DLD1 (cell line): ENCODE measurements at regions not wholly inside any gene's neighbourhood (a gene's known extent, or its start where the extent isn't known, plus 50 kb on each side); places are given as distances from the start of the nearest gene placed in this dataset.

Experiments
- in situ Hi-C: cut with HindIII; loops from 2 replicates; pipeline ENCODE4 v1.10.0; 2017; ENCODE audit warnings: low sequenced_read_pairs

DNA sequence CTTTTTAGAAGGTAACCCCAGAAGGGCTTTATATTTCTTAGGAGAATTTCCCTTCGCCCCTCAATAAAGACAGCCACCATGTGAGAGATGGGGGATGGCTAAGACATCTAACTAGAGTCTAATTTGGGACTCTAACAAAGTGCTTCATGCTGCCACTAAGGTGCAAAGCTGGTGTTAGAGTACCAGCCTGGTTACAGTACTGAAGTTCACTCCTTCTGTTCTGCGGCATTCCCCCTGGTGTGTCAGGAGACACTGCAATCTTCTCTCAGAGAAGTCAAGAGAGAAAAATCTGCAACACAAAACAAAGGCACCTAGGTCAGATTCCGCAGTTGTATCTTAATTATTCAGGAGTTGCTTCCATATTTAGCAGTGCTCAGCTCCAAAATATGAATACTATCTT is 603.0 kb upstream of the CADM1 start:
- in situ Hi-C loops, result no loop called here

DNA sequence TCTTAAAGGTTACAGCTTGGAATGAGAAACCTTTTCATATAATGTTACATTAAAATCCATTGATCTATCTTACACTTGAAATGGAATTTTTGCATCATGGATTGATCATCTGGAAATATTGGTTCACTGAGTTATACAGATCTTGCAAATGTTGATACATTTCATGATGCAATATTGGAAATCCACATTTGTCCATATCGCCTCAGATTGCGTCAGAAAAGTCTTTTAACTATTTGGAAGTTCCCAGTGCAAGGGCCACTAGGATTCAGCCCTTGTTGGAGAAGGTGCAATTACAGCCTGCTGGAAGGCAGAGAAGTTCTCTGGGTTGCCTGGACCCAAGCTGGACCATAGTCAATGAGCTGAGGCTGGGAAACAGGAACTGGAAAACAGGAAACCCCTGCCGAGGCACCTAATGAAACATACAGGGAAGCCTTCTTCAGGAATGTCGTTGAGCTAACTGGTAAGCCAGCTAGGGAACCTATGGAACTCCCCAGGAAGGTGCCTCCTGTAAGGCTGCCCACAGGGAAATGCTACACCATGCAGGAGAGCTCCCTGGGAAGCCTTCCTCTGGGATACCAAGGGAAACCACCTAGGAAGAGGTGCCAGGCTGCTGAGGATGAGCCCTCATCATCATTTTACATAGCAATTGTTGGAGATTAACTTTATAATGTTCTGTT is 600.4 kb upstream of the CADM1 start:
- in situ Hi-C loops, result no loop called here

DNA sequence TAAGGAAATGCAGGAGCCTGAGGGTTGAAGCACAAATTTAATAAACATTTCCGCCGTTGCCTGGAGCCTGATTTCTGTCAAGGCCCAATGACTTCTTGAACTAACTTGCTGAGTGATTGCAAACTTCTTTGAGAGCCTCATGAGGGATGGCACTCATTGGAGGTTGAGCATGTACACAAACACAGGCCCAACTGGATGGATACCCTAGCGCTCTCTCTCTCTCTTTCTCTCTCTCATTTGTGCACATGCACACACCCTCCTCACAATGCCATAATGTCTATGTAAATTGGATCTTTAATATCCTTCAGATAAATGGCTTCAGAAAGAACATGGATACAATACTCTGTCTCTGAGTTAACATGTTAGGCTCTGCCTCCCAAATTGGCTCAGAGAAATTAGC is 597.7 kb upstream of the CADM1 start:
- in situ Hi-C loops, result no loop called here

DNA sequence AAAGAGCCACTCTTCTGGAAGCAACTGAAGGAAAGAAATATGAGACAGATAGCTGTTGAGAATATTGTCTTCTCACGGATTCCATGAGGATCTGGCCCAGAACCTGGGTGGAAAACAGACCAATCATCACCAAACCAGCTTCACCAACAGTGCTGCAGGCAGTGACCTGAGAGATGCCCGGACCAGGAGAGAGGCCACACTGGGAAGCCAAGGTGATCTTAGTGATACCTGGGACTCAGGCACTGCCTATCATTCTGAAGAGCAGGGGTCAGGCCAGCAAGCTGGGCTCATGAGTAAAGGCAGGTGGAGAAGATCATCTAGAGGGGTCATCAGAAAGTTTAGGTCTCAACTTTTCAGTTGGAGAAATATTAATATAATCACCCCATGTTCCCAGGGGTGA is 595.8 kb upstream of the CADM1 start:
- in situ Hi-C loops, result no loop called here

DNA sequence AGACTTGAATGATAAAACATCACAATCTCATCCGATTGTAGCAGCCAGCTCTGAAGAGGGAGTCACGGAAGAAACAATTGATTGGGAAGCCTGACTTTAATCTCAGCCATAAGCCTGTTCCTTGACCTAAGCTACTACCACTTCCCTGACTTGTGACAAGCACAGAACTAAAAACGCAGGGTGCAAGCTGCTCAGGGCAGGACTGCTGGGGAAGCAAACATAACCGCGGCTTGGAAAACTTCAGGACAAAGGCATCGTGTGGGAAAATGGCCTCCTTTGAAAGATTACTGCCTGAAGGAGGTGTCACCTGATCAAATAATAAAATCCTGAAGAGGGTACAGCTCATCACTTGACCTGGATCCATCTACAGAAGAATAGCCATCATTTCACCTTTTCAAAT is 595.3 kb upstream of the CADM1 start:
- in situ Hi-C loops, result no loop called here

- in situ Hi-C loops, result no loop called here
Measured at GRCh38 chr11:116096272-116096995, 592.2 kb upstream of the CADM1 start.

DNA sequence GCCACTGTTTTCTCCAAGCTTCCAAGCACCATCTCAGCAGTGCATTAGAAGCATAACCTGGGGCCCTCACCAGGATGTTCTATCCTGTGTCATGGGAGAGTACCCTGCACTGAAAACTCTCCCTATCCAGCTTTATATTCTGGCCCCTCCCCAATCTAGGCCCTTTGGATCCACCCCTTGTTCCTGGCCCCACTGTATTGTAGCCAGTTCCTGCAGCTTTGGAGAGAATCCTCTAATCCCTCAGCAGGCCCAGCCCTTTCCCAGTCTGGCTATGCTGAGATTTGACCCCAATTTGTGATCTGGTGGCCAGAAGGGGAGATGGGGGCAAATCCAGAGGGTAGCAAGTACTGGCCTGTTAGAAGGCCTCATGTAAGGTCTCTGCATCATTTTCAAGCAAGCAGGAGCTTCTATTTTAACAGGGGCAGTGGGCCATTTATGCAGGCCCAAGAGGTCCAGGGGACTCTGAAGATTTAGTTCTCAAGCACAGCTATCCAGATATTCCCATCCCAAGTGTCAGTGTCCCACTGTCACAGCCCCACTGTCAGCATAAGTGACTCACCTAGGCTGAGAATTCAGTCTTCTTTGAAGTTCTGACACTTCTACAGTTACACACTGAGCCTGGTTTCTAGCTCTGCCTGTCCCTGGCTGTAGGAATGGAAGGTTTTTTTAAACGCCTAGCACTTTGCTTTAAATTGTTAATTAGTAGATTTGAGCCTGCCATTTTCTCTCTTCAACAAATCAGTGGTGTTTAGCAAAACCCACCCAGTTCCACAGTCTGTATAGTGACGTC is 589.5 kb upstream of the CADM1 start:
- in situ Hi-C loops, result no loop called here

DNA sequence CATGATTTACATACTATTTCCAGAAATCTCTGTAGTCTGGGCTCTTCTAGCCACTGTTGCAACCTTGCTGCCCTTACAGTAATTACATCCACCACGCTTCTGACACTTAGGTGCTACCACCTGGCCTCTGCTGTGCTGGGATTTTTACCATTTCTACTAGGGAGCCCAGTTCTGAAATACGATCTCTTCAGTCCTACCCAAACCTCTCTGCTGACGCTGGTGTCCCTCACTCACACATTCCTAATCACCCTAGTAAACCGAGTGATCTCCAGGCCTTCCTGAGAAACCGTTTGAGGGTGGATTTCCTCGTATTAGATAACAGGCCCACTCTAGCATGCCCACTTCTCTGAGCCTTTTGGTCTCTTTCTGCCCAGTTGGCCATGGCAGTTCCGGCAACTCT is 588.9 kb upstream of the CADM1 start:
- in situ Hi-C loops, result no loop called here

GRCh38 chr11:116086426-116086825 is 582.2 kb upstream of the CADM1 start:
- in situ Hi-C loops, result no loop called here

GRCh38 chr11:116085031-116085635 is 580.9 kb upstream of the CADM1 start:
- in situ Hi-C loops, result no loop called here

DNA sequence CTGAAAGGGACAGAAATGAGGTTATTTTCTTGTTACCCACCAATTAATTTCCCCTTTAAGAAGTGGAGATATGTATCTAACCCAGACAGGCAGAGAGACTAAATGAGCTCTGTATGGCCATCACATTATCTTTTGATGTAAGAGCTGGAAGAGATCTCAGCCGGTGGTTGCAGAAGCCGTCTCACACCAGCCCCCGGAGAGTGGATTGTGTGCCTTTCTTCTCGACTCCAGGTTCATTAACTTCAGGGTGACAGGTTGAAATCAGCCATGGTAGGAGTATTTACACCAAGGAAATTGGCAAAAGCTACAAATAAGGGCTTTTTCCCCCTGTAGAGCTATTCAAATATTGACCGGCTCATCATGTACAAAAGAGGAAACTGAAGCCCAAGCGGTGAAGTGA is 580.3 kb upstream of the CADM1 start:
- in situ Hi-C loops, result no loop called here

- in situ Hi-C loops, result no loop called here
Measured at GRCh38 chr11:116082256-116082655, 578.0 kb upstream of the CADM1 start.

DNA sequence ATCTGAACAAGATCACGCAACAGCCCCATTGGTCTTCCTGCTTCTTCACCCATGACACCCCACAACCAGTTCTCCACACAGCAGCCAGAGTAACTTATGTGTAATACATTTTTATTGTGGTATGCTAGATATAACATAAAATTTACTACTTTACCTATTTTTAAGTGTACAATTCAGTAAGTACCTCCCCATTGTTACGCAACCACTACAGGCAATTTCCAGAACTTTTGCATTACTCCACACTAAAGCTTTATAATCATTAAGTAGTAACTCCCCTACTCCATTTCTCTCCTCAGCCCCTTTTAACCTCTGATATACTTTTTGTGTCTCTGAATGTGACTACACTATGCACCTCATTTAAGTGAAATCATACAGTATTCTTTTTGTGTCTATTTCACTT is 575.4 kb upstream of the CADM1 start:
- in situ Hi-C loops, result no loop called here

- in situ Hi-C loops, result no loop called here
Measured at GRCh38 chr11:116078101-116078591, 573.9 kb upstream of the CADM1 start.

GRCh38 chr11:116077092-116077491 is 572.9 kb upstream of the CADM1 start:
- in situ Hi-C loops, result no loop called here

DNA sequence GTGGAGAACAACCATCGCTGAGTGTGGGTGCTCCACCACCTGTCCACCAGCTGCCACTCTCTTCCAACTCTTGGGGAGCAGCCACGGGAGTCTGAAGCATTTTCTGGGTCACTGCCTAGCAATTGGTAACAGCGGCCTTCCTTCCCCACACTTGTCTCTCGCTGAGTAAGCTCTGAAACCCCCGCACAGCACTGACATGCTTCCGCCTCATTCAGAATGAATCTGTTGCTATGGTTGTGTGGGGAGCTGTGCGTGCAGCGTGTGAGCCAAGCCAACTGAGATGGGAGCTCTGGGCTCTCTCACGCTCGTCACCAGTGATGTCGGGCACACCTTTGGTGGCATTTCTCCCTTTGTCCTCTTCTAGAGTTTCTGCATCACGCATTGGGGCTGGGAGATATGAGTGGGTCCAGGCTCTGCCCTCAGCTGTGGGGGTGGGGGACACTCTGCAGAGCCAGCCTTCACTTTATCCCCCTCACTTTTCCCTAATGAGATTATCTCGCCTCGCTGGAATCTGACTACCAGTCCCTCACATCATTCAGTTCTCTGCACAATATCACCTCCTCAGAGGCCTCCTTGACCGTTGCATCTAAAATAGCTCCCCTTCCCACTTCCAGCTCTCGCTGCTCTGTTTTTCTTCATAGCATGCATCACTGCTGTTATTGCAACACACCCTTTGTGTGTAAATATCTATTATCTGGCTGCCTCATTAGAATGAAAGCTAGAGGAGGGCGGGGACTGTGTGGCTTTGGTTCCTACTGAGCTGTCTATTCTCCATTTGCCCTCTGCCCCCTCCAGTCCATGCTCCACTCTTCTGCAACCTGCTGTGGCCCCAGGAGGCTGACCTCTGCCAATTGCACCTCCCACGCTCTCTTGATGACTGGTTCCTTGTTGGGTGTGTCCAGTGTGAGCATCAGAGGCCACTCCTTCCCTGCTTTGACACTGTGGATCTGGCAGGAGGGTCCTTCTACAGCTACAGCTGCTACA is 569.9 kb upstream of the CADM1 start:
- in situ Hi-C loops, result no loop called here

GRCh38 chr11:116072601-116073410 is 568.6 kb upstream of the CADM1 start:
- in situ Hi-C loops, result no loop called here

DNA sequence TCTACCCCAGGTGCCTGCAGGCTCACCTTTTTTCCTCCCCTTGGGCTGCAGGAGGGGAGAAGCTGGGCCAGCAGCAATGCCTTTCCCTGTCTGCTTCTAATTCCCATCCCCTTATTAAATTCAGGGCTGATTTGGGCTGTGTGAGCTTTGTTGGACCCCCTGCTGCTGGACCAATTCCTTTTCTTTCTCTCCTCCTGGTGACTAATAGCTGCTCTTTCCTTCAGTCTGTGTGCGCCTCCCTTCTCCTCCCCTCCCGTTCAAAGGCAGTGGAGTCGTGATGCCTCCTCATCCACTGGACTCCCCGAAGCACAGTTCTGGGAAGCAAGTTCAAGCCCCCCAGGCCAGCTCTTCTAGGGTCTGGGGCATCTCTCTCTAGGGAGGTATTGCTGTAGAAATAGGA is 567.9 kb upstream of the CADM1 start:
- in situ Hi-C loops, result no loop called here

DNA sequence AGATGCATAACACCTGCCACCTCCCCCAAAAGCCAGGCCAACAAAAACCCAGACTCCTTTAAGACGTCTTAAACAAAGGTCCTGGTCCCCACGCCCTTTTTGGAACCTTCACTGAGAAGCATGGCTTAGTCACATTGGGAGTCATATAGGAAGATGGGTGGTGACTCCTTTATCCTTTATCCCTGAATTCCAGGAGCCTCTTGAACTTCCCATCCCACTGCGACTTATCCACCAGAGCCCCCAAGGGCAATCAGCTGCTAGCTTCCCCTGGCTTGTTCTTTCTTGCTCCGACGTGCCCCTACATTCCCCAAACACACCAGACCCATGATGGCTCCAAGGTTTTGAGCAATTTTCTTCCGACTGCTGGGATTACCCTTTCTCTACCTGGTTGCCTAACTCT is 567.0 kb upstream of the CADM1 start:
- in situ Hi-C loops, result no loop called here
